GM12864 (cell line): ENCODE measurements at regions not wholly inside any gene's neighbourhood (a gene's known extent, or its start where the extent isn't known, plus 50 kb on each side); places are given as distances from the start of the nearest gene placed in this dataset.
"Not testable (repeated sequence)": the region's sequence is repeated elsewhere in the genome, so short reads cannot be mapped to it uniquely, and the experiment has no call there.

Source experiments
- DNase-seq: peaks from one replicate; pipeline ENCODE4 v3.0.0-alpha.2; 2011; ENCODE audit warnings: low read depth
- H3K4me3 ChIP-seq: 2 replicates; pipeline ENCODE4 v1.5.1; 2011; ENCODE audit warnings: mild to moderate bottlenecking, low read depth, low read length, control low read depth
- CTCF ChIP-seq: IDR thresholded peaks from 2 replicates; pipeline ENCODE4 v1.5.1; 2011; ENCODE audit warnings: low read depth, mild to moderate bottlenecking, moderate library complexity, low read length, control low read depth, inconsistent platforms; ENCODE audit errors: missing control alignments

- H3K4me3 ChIP-seq, result no peak overlapping the region
- TF ChIP-seq CTCF, result no peak
- DNase-seq, result no peak
These were observed 290.3 kb downstream of the C1D start for GRCh38 chr2:67772216-67773170.

GRCh38 chr2:67773851-67774250 is 289.0 kb downstream of the C1D start:
- H3K4me3 ChIP-seq, result no peak overlapping the region
- DNase-seq, result no peak
- no peak for TF ChIP-seq CTCF

- no peak for DNase-seq
- no peak for TF ChIP-seq CTCF
- H3K4me3 ChIP-seq, result no peak overlapping the region
These were observed 286.5 kb downstream of the C1D start for GRCh38 chr2:67776276-67776675.

- no peak for DNase-seq
- no peak overlapping the region for H3K4me3 ChIP-seq
- TF ChIP-seq CTCF, result no peak
These were observed 285.8 kb downstream of the C1D start for GRCh38 chr2:67777010-67777409.

GRCh38 chr2:67777836-67778429 is 284.9 kb downstream of the C1D start:
- no peak overlapping the region for H3K4me3 ChIP-seq
- no peak for DNase-seq
- TF ChIP-seq CTCF, result no peak

- DNase-seq, H3K4me3 ChIP-seq: not testable (repeated sequence)
These were observed 282.0 kb downstream of the C1D start for GRCh38 chr2:67780841-67781240.

- TF ChIP-seq CTCF, result no peak
- no peak overlapping the region for H3K4me3 ChIP-seq
- no peak for DNase-seq
These were observed 280.4 kb downstream of the C1D start for GRCh38 chr2:67782443-67782842.
